ENCODE measurements at regions not wholly inside any gene's neighbourhood (a gene's known extent, or its start where the extent isn't known, plus 50 kb on each side); places are given as distances from the start of the nearest gene placed in this dataset.
"Not testable (repeated sequence)": the region's sequence is repeated elsewhere in the genome, so short reads cannot be mapped to it uniquely, and the experiment has no call there.

DNA sequence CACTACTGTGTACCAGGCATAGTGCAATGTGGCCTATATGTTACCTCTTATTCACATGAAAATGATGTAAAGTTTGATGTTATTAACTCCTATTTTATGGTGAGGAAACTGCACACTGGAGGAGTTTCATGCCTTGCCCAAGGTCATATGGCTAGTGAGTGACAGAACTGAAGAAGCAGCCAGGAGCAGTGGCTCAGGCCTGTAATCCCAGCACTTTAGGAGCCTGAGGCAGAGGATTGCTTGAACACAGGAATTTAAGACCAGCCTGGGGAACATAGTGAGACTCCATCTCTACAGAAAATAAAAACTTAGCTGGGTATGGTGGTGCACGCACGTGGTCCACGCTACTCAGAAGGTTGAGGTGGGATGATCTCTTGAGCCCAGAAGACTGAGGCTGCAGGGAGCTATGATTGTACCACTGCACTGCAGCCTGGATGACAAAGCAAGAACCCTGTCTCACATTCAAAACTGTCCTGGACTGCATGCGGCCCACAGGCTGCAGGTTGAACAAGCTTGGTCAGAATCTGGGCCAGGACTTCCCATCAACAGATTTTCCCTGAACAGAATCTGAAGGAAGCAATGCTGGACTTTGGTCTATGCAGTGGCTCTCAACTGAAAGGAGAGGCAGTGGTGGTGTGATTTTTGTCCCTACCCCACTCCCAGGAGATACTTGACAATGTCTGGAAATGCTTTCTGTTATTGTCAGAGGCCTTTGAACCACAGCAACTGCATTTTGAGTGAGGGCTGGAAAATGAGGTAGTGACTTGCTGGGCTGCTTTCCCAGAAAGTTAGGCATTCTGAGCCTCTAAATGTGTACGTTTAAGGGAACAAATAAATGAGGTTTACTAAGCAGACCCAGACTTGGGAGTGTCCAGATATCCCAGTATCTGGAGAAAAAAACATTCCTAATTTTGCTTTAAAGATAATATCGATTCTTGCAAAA lies 479.5 kb downstream of the TMEM114 start:
- no peak for DNase-seq (ENCODE audit: low read depth)

DNA sequence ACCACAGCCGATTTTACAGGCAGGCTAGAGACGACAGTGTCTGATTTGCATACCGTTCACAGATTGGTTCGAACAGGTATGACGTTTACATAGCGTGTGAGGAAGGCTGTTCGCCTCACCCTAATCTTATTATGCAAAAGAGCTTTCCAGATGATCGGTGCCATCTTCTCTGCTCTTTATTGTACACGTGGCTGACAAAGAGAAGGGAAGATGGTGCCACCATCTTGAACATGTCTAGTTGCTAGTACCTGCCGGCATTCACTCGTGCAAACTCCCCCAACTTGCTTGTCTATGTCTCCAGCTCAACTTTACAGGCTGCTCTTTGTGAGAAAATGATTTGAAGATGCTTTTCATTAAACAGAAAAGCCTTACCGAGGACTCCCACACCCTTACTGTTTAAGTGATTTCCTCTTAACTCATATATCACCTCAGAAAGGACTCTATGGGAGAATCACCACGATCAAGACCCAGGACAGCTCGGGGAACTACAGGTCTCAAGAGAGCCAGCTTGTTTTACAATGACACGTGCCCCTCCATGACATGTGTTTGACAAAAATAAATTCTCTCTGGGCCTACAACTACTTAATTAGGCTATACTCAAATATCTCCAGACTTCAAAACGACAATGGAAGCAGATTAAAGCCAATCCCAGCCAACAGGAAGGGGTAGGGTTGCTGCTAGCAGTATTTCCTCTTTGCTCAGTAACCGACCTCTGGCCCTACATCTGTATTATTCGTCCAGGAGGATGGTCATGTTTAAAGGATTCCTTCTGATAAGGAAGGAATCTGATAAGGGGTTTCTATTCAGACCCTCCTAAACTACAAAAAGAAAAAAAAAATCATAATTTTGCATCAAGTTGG lies 480.6 kb downstream of the TMEM114 start:
- no peak for DNase-seq (ENCODE audit: low read depth)

DNA sequence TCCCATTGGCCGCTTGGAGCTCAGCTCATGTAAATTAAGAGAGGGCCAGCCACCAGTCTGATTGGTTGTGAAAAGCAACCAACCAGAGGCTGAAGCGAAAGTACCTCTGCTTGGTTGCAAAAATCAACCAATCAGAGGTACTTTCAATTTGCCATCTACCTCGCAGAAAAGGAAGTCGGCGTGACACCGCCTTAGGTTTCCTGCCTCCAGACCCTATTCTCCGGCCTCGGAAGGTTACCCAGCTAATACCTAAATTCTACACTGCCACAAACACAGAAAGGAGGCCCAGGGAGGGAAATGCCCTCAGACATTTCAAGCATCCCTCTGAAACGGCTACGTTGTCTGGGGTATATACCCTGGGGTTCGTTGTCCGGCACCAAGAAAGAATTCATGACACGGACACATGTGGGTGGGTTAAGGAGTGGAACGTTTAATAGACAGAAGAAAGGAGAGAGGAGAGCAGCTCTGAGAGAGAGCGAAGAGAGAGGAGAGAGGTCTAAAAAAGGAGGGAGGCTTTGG lies 481.3 kb downstream of the TMEM114 start:
- no peak for DNase-seq (ENCODE audit: low read depth)

DNA sequence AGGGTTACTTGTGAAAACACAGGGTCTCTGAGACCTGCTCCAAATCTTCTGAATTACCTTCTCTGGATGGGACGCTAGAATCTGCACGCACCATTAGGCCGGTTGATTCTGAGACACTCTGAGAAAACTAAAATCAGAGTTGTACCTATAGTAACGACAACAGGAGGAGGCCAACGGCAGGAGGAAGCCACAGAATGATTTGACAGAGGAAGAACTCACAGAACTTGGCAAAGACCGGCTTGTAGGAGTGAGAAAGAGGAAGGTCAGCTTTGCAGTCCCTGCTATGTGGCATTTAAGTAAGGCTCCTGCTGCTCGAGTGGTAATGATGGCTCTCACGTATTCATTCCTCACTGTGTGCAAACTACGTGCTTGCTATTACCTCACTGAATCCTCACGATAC lies 483.0 kb downstream of the TMEM114 start:
- DNase-seq (ENCODE audit: low read depth): no peak

DNA sequence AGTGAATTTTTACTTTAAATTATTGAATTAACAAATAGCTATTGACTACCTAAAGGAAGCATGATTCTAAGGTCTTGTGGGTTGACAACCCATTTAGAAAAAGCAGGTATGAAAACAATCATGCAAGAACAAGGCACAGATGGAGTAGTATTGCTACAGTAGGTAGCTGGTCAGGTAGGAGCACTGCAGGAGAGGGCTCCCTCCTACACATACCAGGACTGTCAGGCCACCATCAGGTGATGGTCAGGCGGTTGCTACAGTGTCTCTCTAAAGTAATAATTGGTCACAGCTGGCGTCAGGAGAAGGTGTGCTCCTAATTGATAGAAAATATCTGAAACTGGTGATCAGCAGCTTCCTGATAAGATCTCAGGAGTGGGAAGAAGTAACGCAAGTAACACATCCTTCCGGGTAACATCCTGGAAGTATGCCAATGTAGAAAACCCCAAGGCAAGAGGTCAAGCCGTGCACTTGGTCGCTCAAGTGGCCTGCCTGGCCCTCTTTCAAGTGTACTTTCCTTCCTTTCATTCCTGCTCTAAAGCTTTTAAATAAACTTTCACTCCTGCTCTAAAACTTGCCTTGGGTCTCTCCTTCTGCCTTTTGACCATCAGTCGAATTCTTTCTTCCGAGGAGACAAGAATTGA lies 486.5 kb downstream of the TMEM114 start:
- no peak for DNase-seq (ENCODE audit: low read depth)

DNA sequence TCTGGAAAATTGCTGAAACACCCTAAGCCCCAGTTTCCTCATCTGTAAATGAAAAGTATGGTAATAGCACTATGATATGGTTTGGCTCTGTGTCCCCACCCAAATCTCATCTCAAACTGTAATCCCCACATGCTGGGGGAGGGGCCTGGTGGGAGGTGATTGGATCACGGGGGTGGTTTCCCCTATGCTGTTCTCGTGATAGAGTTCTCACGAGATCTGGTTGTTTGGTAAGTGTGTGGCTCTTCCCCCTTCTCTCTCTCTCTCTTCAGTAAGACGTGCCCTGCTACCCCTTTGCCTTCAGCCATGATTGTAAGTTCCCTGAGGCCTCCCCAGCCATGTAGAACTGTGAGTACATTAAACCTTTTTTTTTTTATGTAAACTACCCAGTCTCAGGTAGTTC lies 490.7 kb downstream of the TMEM114 start:
- DNase-seq (ENCODE audit: low read depth): no peak

DNA sequence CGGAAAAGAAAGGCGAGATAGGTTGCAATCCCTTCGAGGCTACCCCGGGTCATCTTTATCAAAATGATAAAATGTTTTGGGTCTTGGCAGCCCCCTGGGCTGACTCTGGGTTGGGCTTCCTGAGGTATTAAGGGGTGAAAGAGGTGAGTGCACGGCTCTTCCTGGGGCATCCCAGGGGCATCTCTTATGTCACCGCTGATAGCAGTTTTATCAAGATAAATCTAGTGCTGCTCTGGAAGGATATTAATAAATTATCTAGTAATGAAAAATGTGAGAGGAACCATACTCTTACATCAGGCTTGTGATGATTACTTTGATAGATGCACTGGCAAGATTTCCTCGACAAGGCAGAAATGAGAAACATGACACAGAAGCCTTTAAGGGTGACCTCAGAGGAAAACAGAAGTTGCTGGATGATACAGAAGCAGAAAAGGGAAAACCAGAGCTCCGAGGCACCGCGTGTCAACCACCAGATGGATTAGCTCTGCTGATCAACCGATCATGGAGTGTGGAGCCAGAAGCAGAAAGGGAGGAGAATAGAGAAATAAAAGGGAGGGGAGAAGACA lies 491.3 kb downstream of the TMEM114 start:
- no peak for DNase-seq (ENCODE audit: low read depth)

DNA sequence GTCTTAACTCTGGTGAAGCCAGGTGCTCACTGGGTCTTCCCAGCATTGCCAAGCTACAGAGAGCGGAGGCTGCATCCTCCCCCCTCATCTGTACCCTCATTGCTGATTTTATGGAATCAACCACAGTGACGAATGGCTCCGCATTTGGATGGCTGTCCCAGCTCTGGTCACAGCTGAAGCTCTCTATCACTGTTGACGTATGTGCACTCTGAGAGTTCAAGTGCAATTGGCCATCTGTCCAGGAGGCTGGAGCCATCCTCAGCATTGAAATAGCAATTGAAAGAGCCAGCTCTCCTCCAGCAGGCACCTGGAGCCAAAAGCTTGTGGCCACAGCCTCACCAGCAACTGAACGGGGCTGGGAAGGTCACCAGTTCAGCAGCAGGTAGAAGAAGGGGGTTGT lies 494.1 kb downstream of the TMEM114 start:
- DNase-seq (ENCODE audit: low read depth): no peak

DNA sequence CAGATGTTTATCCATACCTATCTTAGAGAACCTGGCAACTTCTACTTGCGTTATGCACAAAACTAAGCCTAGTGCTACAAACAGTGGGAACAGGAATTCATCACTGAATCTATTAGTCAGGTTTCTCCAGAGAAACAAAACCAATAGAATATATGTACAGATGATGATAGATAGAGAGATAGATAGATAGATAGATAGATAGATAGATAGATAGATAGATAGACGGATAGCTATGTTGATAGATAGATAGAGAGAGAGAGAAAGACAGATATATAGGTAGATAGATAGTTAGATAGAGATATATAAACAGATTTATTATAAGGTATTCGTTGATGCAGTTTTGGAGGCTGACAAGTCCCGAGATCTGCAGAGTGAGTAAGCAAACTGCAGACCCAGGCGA lies 495.6 kb downstream of the TMEM114 start:
- no peak for DNase-seq (ENCODE audit: low read depth)

DNA sequence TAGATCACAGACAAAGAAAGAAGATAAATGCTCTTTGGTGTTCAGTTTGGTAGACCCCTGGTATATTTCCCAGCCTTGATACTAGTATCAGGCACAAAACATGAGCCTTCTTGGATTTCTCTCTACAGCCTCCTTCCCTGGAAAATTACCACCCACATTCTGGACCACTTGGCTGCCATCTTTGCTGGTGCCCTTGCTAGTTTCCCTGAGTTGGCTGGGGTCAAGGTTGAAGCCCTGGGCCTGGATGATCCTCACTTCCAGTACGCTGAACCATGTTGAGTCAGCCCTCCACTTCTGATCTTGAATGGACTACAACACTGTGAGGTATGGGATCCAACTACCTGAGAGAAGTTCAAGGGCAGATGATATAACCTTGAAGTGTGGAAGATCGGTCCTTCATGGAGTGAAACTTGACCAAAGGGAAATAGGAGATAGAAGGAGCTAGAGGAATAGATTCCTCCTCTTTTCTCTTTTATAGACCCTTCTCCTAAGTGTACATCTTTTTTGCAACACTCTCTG lies 501.4 kb downstream of the TMEM114 start:
- DNase-seq (ENCODE audit: low read depth): no peak

DNA sequence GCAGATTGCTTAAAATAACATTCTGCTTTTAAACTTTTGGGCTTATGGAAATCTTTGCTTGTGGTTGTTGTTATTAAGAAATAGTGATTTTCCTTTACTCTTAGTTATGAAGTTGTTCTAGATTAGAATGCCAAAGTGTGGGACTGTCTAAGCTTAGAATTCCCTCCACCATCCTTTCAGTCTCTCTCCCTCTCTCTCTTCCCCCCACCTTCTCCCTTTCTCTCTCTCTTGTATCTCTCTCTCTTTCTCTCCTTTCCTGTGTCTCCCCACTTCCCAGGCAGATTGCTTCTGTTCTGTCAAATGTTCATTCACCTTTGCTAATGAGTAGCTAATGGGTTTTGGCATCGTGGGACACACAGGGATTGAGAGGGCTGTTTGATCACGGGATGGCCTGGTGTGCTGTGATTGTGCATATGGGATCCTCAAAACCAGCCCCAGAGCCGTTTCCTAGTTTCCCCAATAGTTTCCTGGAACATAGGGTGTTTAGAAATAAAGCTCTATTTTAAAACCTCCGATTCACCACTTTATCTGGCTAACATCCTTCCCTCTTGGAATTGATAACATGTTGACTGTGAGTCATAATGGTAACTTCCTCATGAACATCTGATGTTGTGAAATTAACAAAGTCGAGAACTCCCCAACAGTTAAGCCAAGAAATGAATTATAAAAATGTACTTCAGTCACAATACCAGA lies 502.6 kb downstream of the TMEM114 start:
- no peak for DNase-seq (ENCODE audit: low read depth)

DNA sequence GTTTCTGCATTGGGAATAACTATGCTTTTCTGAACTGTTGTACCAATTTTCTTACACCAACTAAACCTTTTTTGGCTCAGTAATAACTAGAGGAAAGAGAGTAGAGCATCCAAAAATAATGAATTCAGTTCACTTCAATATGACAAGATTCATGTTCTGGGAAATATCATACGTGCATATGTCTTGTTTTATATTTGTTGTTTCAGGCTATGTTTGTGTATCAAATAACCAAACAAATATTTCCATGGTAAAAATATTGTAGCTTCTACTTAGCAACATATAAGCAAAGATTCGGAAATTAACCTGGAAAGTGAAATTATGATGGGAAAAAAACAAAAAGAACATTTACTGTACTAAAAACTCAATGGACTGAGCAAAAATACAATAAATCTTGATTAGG lies 503.2 kb downstream of the TMEM114 start:
- DNase-seq (ENCODE audit: low read depth): no peak

DNA sequence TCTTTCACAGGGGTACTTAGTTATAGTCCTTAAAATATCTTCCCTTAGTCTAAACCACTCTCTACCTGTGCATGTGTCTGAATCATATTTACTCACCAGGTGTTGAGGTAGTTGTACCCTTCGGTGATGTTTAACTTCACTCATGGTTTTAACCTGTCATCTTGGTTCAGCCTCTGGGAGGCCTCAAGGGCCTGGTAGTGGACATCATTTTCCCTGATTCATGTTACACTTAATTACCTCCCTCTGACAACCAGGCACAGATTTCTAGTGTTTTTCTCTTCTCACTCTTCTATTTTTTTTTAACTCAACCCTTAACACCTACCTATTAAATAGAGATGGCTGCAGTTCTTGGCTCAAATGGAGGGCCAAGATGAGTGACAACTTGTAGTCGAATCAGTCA lies 505.4 kb downstream of the TMEM114 start:
- no peak for DNase-seq (ENCODE audit: low read depth)

DNA sequence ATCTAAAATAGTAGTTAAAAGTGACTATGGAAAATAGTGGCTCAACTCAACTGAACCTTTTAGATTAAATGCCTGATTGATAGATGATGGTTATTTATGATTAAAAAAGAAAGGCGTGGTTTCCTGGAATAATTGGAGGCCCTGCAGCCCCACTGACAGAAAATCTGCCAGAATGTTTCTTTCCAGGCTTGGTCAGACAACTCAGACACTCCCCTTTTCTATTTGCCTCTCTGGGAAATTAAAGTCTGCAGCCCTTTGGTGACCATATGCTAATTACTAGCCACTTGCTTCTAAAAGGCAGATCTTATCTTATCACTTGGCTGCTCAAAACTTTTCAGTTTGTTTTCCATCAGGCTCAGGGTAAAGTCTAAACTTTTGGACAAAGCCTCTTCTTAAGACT lies 506.0 kb downstream of the TMEM114 start:
- no peak for DNase-seq (ENCODE audit: low read depth)

DNA sequence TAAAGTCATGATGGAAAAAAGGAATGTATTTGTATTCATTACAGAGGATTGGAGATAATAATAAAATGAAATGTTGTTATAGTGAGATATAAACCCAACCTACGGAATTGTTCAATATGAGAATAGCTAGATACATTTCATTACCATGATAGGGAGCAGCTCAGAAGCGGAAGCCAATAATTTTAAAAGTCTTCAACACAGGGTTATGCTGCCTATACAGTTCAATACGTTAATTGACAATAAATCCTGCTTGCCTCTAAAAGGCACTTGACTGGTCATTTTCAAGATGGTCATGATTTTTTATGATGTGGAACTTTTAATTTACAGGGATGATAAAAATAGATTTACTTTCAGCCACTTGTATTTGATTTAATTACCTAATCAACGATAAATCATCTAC lies 506.8 kb downstream of the TMEM114 start:
- DNase-seq (ENCODE audit: low read depth): no peak

DNA sequence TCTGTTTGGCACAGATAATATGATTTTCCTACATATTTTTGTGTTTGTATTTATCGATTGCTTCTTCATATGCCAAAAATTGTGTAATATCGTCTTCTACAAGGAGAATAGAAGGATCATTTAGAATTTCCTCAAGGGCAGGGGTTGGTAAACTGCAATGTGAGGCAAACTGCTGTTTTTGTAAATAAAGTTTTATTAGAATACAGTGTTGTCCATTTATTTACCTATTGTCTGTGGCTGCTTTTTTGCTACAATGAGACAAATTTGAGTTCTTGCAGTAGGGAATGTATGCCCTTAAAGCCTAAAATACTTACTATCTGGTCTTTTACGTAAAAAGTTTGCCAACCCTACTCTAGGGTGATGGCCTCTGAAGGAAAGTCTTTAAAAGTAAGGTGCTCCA lies 509.5 kb downstream of the TMEM114 start:
- no peak for DNase-seq (ENCODE audit: low read depth)

DNA sequence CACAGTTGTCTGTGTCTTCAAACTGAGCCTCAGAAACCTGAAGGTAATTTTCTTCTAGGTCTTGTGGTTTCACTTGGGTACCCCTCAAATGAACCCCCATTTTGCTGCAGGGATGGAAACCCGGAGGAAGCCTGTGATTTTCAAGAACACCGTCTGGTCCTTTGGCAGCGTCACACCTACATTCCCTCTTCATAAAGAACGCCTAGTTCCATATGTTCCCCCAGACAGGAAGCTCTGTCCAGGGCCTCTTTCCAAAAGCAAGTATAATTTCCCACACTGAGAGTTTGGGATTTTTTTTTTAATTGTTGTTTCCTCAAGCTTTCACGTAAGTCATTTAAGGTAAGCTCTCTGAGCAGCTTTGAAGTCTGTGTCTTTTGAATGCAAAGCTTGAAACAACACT lies 515.0 kb downstream of the TMEM114 start:
- DNase-seq (ENCODE audit: low read depth): no peak

DNA sequence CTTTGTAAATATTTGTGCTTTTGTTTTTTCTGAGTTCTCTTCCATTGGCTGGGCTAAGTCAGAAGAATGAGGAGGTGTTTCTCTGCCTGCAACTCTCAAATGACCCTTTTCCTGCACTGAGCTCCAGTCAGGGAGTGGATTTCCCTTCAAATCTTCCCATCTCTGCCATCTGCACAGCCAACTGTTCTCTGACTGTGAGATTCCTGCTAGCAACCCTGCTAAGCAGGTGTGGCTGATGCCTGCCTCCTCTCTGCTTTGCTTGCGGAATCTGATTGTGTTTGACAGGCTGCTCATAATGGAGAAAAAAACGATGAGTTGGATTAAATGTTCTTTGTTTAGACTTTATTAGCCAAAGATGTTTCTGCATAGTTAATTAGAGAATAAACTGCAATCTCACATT lies 519.8 kb downstream of the TMEM114 start:
- DNase-seq (ENCODE audit: low read depth): no peak

DNA sequence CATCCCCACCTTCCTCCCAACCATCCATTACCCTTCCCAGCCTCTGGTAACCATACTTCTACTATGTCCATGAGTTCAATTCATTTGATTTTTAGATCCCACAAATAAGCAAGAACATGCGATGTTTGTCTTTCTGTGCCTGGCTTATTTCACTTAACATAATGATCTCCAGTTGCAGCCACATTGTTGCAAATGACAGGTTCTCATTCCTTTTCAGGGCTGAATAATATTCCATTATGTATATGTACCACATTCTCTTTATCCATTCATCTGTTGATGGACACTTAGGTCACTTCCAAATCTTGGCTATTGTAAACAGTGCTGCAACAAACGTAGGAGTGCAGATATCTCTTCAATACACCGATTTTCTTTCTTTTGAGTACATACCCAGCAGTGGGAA lies 522.1 kb downstream of the TMEM114 start:
- DNase-seq (ENCODE audit: low read depth): not testable (repeated sequence)

DNA sequence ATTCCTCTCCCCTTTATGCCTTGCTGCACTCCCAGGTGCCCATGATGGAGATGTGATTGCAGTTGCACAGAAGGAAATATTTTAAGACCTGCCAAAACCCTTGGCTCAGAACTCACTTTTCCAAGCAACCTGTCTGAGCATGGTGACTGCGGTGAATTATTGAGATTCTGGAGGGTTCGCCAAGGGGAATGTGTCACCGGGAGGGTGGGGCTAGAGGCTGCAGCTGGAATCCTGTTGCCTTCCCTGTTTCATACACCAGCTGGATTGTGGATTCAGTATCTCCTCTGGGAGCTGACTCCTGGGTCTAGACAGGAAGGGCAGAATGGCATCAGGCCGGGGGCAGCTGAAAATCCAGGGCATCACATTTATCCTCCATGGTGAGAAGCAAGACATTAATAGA lies 527.2 kb downstream of the TMEM114 start:
- DNase-seq (ENCODE audit: low read depth): no peak

DNA sequence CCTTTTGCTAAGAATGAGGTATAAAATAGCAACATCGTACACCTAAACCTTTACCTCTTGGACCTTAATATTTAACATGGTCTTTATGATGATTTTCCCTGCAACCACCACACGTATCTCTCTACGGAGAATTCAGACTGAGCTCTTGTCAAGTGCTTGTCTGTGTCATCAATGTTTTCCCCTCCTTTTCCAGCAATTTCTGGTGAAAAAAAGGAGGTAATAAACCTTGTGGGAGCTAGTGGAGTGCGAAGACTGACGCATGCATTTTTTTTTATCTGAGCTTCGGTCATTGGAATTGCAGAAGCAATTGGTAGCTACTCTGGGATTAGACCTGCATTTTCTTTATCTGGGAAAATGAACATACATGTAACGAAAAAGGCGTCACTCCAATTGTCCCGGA lies 527.6 kb downstream of the TMEM114 start:
- no peak for DNase-seq (ENCODE audit: low read depth)
